SW480 (cell line): ENCODE measurements at regions not wholly inside any gene's neighbourhood (a gene's known extent, or its start where the extent isn't known, plus 50 kb on each side); places are given as distances from the start of the nearest gene placed in this dataset.

Source experiments
- DNase-seq: peaks from one replicate; pipeline ENCODE4 v3.0.0-alpha.2; 2016; ENCODE audit warnings: low spot score

- no peak for DNase-seq
These were observed 175.7 kb upstream of the INHBA start for GRCh38 chr7:41878309-41879295.

GRCh38 chr7:41877118-41877517, 174.2 kb upstream of the INHBA start:
- DNase-seq, result no peak

DNA sequence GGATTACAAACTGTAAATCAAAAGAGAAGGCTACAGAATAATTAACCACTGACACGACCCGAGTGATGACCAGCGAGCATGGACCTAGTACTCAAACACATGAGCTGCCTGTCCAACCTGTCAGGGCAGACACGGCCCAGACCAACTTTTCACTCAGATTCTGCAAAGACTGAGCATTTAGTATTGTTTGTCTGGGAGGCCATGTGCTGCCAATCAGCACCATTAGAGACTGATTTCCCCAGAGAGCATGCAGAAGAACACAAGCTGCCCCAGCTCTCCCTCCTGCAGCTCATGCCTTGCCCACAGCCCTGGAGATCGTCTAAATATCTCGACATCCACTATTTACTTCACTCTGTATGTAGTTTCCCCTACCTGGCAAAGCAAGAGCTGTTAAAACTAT, 172.6 kb upstream of the INHBA start:
- no peak for DNase-seq

DNA sequence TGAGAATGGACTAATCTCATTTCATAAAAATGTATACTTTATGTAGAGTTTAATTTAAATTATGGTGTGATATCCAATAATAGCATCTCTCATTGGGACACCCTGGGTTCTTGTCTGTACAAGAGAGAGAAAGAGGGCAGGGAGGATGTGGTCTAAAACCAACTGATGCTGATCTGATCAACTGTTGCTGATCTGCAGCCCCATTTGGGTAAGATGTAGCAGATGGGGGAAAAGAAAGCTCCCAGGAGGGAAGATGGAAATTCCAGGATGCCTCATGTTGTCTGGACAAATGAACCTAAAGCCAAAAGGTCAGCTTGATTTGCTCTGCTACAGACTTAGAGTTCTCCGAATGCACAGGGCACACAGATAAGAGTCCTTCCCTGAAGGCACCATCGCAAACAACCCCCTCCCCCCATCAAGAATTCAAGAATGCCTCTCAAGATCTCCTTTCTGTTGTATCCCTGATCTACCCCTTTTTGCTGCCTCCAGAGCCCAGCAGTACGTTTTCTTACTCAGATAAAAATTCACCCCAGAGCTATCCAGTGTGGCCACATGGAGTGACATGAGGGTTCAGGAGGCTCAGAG, 171.4 kb upstream of the INHBA start:
- DNase-seq, result no peak

- DNase-seq, result no peak
These were observed 170.9 kb upstream of the INHBA start for GRCh38 chr7:41873741-41874140.

- DNase-seq, result no peak
These were observed 170.1 kb upstream of the INHBA start for GRCh38 chr7:41872966-41873365.

GRCh38 chr7:41870461-41871138, 167.7 kb upstream of the INHBA start:
- DNase-seq, result no peak

- DNase-seq, result no peak
These were observed 167.1 kb upstream of the INHBA start for GRCh38 chr7:41869997-41870396.

DNA sequence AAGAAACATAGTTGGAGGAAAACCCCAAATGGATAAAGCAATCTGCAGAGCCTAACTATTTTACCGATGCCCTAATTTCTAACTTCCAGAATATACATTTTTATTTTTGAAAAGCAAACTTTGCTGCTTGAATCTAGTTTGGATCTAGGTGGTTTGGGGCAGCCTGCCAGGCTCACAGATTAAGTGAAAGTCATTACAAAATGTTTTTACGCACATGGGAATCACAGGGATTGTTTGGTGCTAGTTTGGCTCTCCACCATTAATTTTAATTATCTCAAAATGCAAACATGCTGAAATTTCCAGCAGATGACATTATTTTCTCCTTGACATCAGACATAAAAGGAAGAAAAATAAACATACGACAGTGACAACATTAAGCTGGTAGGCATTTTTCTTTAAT, 166.7 kb upstream of the INHBA start:
- no peak for DNase-seq

DNA sequence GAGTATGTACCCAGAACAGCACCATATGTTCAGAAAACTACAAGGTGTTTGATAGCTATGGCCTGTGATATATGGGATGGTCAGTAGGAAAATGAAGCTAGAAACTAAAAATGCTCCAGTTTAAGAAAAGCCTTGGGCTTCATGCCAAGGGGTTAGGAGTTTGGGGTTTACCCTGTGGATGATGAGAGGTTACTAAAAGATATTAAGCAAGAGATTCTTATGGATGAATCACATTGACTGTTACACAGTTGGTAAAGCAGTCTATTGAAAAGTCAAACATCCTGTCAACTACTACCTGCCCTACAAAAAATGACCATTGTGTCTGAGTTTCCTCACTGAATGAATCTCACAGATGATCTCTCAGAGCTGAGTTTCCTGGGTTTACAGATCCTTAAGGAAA, 166.2 kb upstream of the INHBA start:
- DNase-seq, result no peak

DNA sequence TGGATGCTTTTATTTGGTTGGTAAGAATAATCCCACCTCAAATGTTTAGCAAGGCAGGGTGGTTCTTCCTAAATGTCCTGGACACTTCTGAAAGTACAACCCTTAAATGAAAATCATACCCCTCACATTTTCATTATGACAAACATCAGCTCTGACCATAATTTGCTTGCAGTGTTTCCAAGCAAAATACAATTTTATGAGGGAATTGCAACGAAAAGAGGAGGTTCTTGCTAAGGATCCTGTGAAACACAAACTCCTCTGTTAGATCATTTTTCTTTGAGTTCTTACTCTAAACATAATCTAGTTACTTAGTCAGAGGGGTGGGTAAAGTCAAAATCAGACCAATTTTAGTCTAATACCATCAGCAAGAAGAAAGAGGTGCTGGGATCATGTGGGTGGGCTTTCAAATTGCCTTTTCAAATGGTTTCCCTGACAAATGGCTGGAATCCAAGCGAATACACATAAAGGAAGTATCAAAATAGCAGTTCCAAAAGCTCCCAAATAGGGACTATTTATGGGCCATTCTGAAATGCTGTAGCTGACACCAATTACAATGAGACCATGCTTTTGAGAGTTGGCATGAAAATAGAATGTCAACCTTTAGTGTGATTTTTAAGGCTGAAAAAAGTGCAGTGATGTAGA, 164.9 kb upstream of the INHBA start:
- DNase-seq, result no peak

DNA sequence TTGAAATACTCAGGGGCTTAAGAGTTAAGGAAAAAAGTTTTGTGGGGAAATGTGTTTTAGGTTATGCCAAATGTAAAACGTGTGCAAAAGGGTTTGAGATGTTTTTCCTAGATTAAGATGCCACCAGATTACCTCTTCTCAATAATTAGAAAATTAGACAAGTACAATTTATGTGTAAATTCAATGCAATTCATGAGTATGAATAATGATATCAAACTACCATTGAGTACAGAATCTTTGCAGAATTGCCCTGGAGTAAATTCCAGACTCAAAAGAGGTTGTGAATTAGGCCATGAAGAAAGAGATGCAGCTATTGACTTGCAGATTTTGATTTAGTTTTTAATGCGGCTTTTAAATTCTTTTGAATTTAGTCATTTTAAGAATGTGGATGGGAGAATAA, 159.4 kb upstream of the INHBA start:
- no peak for DNase-seq

DNA sequence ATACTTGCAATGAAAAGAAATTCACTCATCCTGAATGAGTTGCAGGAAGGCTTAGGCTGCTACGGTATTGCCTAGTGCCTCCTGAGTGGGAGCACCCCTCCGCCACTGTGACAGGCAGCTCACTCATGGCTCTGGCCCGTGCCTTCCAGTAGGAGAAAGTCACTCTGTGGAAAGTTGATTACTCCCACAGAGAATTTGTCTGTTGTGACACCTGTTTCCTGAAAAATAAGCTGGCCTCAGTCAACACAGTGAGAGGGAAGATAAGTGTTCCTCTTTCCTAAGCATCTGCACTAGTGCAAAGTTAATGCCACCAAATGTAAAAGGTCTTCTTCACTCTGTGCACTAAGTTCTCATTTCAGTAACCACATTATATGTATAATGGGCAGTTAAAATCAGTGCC, 158.8 kb upstream of the INHBA start:
- no peak for DNase-seq

GRCh38 chr7:41858201-41858600, 155.3 kb upstream of the INHBA start:
- no peak for DNase-seq

- no peak for DNase-seq
These were observed 152.9 kb upstream of the INHBA start for GRCh38 chr7:41855798-41856197.

DNA sequence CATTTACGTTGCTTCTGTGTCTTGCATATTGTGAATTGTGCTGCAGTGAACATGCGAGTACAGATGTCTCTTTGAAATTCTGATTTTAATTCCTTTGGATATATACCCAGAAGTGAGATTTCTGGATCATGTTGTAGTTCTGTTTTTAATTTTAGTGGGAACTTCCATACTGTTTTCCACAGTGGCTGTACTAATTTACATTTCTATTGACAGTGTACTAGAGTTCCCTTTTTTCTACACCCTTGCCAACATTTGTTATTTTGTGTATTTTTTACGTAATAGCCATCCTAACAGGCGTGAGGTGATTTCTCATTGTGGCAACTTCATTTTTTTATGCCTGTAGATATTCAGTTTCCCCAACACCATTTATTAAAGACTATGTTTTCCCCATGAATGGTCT, 144.7 kb upstream of the INHBA start:
- no peak for DNase-seq

DNA sequence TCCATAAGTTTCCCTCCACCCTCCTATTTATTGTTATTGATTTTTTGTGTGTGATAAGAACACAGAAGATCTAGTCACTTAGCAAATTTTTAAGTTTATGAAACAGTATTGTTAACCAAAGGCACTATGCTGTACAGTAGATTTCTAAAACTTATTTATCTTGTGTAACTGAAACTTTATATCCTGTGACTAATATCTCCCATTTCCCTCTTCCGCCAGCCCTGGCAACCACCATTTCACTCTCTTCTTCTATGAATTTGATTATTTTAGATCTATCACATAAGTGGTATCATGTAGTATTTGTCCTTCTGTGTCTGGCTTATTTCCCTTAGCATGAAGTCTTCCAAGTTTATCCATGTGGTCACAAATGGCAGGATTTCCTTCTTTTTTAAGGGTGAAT, 144.3 kb upstream of the INHBA start:
- DNase-seq, result no peak

GRCh38 chr7:41842956-41843355, 140.1 kb upstream of the INHBA start:
- DNase-seq, result no peak

GRCh38 chr7:41837916-41838315, 135.0 kb upstream of the INHBA start:
- DNase-seq, result no peak

- DNase-seq, result no peak
These were observed 133.2 kb upstream of the INHBA start for GRCh38 chr7:41835976-41836530.

DNA sequence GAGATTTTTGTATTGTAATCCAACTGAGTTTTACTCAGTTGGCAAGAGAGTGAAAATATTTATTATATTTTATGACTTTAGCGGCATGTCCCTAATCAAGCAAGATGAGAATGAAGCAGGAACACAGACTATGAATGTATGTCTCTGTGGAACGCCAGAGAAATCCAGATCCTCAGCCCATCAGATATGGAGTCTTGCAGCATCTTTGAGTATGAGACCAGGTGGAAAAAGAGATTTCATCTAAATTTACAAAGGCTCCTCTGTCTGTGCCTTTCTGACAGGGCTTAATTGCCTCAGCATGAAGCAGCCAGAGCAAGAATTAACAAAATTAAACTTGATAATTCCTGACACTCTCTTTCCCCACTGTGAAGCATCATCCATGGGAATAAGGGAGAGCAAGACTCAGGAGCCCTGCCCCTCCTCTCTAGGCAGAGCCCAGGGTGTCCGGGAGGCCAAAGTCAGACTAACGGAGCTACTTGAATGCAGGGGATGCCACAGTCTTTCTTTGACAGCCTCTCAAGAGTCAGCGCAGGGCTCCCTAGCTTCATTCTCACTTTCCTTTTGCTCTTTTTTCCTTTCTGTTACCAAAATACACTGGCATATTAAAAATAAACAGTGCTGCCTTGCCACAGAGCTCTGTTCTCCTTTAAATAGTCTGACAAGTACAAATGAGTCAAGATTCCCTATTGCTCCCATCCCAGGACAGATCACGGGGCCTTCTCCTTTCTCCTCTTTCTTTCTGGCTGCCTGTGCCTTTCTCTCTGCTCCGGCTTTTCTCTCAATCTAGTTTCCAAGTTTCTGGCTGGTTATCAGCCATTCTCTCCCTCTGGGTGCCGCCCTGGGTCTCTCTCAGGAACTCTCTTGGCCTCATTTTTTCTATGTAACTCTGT, 132.2 kb upstream of the INHBA start:
- no peak for DNase-seq
